ENCODE measurements at regions not wholly inside any gene's neighbourhood (a gene's known extent, or its start where the extent isn't known, plus 50 kb on each side); places are given as distances from the start of the nearest gene placed in this dataset.
"Not testable (repeated sequence)": the region's sequence is repeated elsewhere in the genome, so short reads cannot be mapped to it uniquely, and the experiment has no call there.

GRCh38 chr12:65694130-65694529 lies 130.2 kb upstream of the HMGA2 start:
- DNase-seq, result no peak

GRCh38 chr12:65695113-65695865 lies 129.0 kb upstream of the HMGA2 start:
- DNase-seq, result no peak

GRCh38 chr12:65696227-65696626 lies 128.1 kb upstream of the HMGA2 start:
- no peak for DNase-seq

- DNase-seq, result no peak
Observed at GRCh38 chr12:65699251-65699650, 125.0 kb upstream of the HMGA2 start.

- no peak for DNase-seq
Observed at GRCh38 chr12:65703176-65703575, 121.1 kb upstream of the HMGA2 start.

GRCh38 chr12:65705380-65705876 lies 118.9 kb upstream of the HMGA2 start:
- DNase-seq, result no peak

- DNase-seq, result no peak
Observed at GRCh38 chr12:65707051-65707450, 117.2 kb upstream of the HMGA2 start.

- DNase-seq, result no peak
Observed at GRCh38 chr12:65712260-65713004, 111.9 kb upstream of the HMGA2 start.

- no peak for DNase-seq
Observed at GRCh38 chr12:65715961-65716360, 108.3 kb upstream of the HMGA2 start.

GRCh38 chr12:65720136-65721130 lies 103.8 kb upstream of the HMGA2 start:
- DNase-seq, result no peak

GRCh38 chr12:65721541-65722190 lies 102.6 kb upstream of the HMGA2 start:
- no peak for DNase-seq

- no peak for DNase-seq
Observed at GRCh38 chr12:65725376-65725775, 98.9 kb upstream of the HMGA2 start.

GRCh38 chr12:65728455-65728847 lies 95.8 kb upstream of the HMGA2 start:
- DNase-seq, result no peak

GRCh38 chr12:65728848-65729793 lies 95.2 kb upstream of the HMGA2 start:
- DNase-seq, result no peak

GRCh38 chr12:65731771-65732170 lies 92.5 kb upstream of the HMGA2 start:
- DNase-seq, result no peak

GRCh38 chr12:65733643-65734042 lies 90.6 kb upstream of the HMGA2 start:
- DNase-seq, result not testable (repeated sequence)

GRCh38 chr12:65734226-65734625 lies 90.1 kb upstream of the HMGA2 start:
- DNase-seq, result no peak

- DNase-seq, result no peak
Observed at GRCh38 chr12:65739606-65740005, 84.7 kb upstream of the HMGA2 start.

GRCh38 chr12:65740506-65740872 lies 83.8 kb upstream of the HMGA2 start:
- DNase-seq, result no peak

- DNase-seq, result no peak
Observed at GRCh38 chr12:65740873-65741600, 83.2 kb upstream of the HMGA2 start.

- DNase-seq, result no peak
Observed at GRCh38 chr12:65741656-65742017, 82.6 kb upstream of the HMGA2 start.
